Activated CD4-positive, alpha-beta T cell treated with anti-CD3 and anti-CD28 coated beads, Interleukin-2, amount 10 ng/mL, durations not matched to agents 24 days and 14 days (primary cell): ENCODE measurements at regions not wholly inside any gene's neighbourhood (a gene's known extent, or its start where the extent isn't known, plus 50 kb on each side); places are given as distances from the start of the nearest gene placed in this dataset.

Experiments used
- DNase-seq: peaks from one replicate; pipeline ENCODE4 v3.0.0; 2022
- H3K27ac Mint-ChIP-seq: one replicate; pipeline ENCODE4 v1.8.0; 2022; ENCODE audit warnings: mild to moderate bottlenecking, mixed read lengths
- H3K27me3 Mint-ChIP-seq: one replicate; pipeline ENCODE4 v1.8.0; 2022; ENCODE audit warnings: mixed read lengths
- H3K36me3 Mint-ChIP-seq: one replicate; pipeline ENCODE4 v1.8.0; 2022; ENCODE audit warnings: low read depth, mild to moderate bottlenecking, mixed read lengths
- H3K4me1 Mint-ChIP-seq: one replicate; pipeline ENCODE4 v1.8.0; 2021; ENCODE audit warnings: mixed read lengths
- H3K4me3 Mint-ChIP-seq: one replicate; pipeline ENCODE4 v1.8.0; 2022; ENCODE audit warnings: mild to moderate bottlenecking, moderate library complexity, mixed read lengths
- H3K9me3 Mint-ChIP-seq: one replicate; pipeline ENCODE4 v1.8.0; 2021; ENCODE audit warnings: mixed read lengths
- intact Hi-C: fragments of 100-400 bp; cut with micrococcal nuclease; formaldehyde crosslinking; loops from one replicate; pipeline ENCODE4 v1.15.1; 2023

DNA sequence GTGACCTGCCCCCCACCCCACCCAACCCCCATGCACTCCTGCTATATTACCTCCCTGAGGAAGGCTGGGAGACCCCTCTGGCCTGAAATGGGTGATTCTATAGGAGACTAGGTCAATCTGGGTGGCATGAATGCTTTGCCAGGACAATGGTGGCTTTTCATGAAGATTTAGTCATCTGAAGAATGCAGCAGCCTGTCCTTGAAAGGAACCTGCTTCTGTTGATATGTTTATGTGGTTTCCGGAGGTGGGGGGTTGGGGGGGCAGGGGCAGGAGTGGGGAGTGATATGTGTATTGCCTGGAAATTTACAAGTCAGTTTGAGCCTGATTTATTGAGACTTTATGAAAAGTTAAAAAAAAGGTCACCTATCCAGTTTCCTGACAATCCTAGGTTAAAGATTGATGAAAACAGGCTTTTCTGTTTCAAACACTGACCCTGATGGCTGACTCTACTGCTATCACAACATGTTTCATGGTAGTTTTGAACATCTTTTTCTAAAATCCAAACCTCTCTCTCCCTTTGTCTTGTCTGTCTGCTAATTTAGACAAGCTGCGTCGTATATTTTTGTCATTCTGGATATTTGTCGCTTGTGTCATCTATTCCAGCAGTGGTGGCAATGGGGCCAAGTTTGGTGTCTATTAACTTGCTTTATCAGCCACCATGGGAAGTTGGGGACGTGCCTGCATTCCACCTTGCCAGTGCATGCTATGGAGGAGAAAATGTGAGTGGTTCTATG is 153.7 kb upstream of the EGFLAM start:
- H3K4me3 Mint-ChIP-seq: no peak overlapping the region
- H3K27me3 Mint-ChIP-seq: no peaks in the 10 kb centered on the region
- H3K9me3 Mint-ChIP-seq: no peaks in the 10 kb centered on the region
- no peak for DNase-seq
- no peaks in the 10 kb centered on the region for H3K36me3 Mint-ChIP-seq
- H3K27ac Mint-ChIP-seq: no peak overlapping the region
- intact Hi-C loops: no loop called here
- no peaks in the 10 kb centered on the region for H3K4me1 Mint-ChIP-seq

DNA sequence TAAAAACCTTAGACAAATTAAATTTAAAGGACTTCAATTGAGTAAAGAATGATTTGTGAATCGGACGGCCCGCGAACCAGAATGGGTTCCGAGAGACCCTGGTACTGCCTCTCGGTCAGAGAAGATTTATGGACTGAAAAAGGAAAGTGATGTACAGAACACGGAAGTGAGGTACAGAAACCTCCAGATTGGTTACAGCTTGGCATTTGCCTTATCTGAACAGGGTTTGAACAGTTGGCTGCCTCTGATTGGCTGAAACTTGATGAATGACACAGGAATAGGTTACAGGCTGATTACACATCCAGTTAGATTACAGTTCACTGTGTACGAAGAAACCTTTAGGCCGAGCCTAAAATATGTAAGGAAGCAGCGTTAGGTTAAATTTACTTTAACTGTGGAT is 156.5 kb upstream of the EGFLAM start:
- H3K36me3 Mint-ChIP-seq: no peaks in the 10 kb centered on the region
- intact Hi-C loops: no loop called here
- no peak overlapping the region for H3K27ac Mint-ChIP-seq
- H3K4me1 Mint-ChIP-seq: no peaks in the 10 kb centered on the region
- H3K4me3 Mint-ChIP-seq: no peak overlapping the region
- DNase-seq: no peak
- no peaks in the 10 kb centered on the region for H3K9me3 Mint-ChIP-seq
- H3K27me3 Mint-ChIP-seq: no peaks in the 10 kb centered on the region

DNA sequence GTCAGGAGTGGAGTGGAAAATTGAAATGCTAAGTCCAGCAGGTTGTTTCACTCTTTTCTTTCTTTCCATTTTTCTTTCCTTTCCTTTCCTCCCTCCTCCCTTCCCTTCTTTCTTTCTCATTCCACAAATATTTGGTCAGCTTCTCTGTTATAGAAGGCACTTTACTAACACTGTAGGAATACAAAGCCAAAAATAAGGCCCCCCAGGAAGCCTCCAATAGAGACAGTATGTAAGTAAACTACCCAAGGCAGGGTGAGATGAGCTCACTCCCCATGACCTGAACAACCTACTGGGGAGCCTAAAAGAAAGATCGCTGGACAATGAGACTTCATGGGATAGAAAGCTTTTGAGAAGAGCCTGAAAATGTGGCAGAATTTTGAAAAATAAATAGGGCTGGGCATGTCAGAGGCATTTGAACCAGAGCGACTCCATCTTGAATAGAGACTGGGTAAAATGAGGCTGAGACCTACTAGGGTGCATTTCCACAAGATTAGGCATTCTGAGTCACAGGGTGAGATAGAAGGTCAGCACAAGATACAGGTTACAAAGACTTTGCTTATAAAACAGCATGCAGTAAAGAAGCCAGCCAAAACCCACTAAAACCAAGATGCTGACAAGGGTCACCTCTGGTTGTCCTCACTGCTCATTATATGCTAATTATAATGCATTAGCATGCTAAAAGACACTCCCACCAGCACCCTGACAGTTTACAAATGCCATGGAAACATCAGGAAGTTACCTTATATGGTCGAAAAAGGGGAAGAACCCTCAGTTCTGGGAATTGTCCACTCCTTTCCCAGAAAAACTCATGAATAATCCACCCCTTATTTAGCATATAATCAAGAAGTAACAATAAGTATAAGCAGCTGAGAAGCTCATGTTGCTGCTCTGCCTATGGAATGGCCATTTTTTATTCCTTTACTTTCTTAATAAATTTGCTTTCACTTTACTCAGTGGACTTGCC is 158.9 kb upstream of the EGFLAM start:
- Mint-ChIP-seq H3K4me1 (no peaks in the 10 kb centered on the region), H3K36me3 (no peaks in the 10 kb centered on the region), H3K27ac (no peak overlapping the region), H3K27me3 (no peaks in the 10 kb centered on the region), H3K4me3 (no peak overlapping the region), H3K9me3 (no peaks in the 10 kb centered on the region)
- no peak for DNase-seq
- intact Hi-C loops: no loop called here

DNA sequence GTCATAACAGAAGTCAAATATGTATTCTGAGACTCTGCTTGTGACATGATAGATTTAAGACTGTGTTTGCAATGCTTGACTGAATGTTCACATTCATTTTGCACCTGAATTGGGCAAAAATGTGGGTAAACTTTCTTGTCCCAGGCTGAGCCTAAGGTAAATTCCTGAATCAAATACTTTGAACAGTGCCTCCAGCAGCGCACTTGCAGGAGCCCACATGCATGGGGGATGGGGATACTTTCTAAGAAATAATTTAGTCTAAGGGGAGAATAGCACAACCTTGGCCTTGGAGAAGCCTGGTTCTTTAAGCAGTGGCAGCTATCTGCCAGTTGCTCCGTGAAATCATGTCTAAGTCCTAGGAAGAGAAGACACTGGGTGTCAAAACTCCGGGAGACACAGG is 163.5 kb upstream of the EGFLAM start:
- Mint-ChIP-seq H3K4me1 (no peaks in the 10 kb centered on the region), H3K27me3 (no peaks in the 10 kb centered on the region), H3K27ac (no peak overlapping the region), H3K36me3 (no peaks in the 10 kb centered on the region), H3K4me3 (no peak overlapping the region), H3K9me3 (no peaks in the 10 kb centered on the region)
- intact Hi-C loops: no loop called here
- DNase-seq: no peak

DNA sequence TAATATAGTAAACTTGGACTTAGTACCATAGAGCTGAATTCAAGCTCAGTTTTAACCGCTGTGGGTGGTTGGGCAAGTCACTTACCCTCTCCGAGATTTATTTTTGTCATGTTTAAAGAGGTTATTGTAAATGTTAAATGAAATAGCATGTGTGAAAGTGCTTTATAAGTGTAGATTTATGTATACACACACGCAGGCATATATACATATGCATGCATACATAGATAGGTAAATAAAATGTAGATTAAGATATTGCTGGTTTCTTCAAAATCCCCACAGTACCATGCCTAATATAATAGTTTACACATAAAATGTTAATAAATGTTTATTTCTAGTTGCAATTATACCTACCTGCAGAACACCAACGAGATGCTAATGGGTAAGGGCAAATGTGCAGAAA is 164.5 kb upstream of the EGFLAM start:
- H3K9me3 Mint-ChIP-seq: no peaks in the 10 kb centered on the region
- H3K36me3 Mint-ChIP-seq: no peaks in the 10 kb centered on the region
- H3K4me3 Mint-ChIP-seq: no peak overlapping the region
- DNase-seq: no peak
- no peaks in the 10 kb centered on the region for H3K4me1 Mint-ChIP-seq
- intact Hi-C loops: no loop called here
- H3K27me3 Mint-ChIP-seq: no peaks in the 10 kb centered on the region
- no peak overlapping the region for H3K27ac Mint-ChIP-seq

DNA sequence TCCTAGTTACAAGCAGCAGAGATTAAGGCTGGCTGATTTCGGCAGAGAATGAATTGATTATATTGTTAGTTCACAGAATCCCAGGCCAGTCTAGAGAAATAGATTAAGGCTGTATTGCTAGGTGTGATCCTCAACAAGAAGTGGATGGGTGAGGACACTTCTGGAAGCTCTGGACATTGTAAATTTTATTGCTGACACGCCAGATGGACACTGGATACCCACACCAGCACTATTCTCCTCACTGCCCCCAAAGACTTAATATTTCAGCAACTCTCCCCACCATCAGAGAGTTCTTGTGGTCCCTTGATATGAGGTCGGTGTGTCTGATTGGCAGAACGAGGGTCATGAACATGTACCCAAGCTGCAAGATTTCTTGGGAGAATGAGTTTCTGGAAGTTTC is 171.6 kb upstream of the EGFLAM start:
- intact Hi-C loops: no loop called here
- Mint-ChIP-seq H3K27ac (no peak overlapping the region), H3K4me3 (no peak overlapping the region), H3K27me3 (no peaks in the 10 kb centered on the region), H3K9me3 (no peaks in the 10 kb centered on the region), H3K36me3 (no peaks in the 10 kb centered on the region), H3K4me1 (no peaks in the 10 kb centered on the region)
- DNase-seq: no peak

DNA sequence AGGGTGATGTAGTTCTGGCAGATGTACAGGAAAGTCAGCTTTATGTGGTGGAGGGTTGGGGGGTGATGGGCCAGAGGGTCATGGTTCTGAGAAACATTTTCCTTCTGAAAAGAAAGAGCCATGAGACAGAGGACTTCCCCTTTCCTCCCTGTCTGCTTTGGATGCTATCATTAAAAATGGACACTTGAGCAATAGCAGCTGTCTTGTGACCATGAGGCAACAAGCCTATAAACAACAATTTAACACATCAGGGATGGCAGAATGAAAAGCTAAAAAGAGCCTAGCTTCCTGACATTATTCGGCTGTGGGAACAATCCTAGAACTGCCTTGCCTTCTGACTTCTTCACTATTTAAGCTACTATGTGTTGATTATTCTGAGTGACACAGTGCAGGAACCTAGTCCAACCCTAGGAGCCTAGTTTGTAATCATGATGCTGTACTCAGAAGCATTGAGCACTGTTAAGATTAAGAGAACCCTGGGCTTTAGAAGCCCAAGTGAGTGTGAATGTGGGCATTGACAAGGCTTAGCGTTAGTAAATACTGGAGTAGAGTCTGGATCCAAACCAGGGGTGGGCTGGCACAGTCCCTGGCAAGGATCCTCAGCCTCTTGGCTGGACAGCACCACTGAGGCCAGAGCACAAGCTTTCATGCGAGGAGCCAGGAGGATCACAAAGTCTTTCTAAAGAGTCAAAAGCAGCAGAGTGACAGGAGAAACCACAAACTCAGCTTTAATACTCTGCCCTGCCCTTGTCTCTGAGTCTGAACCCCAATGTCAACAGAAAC is 178.5 kb upstream of the EGFLAM start:
- no peaks in the 10 kb centered on the region for H3K9me3 Mint-ChIP-seq
- H3K27ac Mint-ChIP-seq: no peak overlapping the region
- intact Hi-C loops: no loop called here
- H3K4me1 Mint-ChIP-seq: no peaks in the 10 kb centered on the region
- H3K4me3 Mint-ChIP-seq: no peak overlapping the region
- DNase-seq: no peak
- H3K27me3 Mint-ChIP-seq: no peaks in the 10 kb centered on the region
- H3K36me3 Mint-ChIP-seq: no peaks in the 10 kb centered on the region

DNA sequence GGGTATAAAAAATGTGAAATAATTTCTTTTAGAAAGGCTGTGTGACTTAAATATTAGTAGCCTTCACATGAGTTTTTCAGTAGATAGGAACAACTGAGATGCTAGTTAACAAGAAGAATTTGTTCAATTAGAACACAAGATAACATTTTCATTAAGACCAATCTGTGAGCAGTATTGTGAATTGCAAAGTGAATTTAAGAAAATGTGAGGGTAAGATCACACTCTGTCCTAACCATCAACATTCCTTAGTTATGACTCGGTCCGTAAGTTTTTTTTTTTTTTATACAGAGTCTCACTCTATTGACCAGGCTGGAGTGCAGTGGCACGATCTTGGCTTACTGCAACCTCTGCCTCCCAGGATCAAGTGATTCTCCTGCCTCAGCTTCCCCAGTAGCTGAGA is 180.2 kb upstream of the EGFLAM start:
- H3K27me3 Mint-ChIP-seq: no peaks in the 10 kb centered on the region
- no peaks in the 10 kb centered on the region for H3K4me1 Mint-ChIP-seq
- H3K36me3 Mint-ChIP-seq: no peaks in the 10 kb centered on the region
- intact Hi-C loops: no loop called here
- no peak for DNase-seq
- no peak overlapping the region for H3K27ac Mint-ChIP-seq
- no peaks in the 10 kb centered on the region for H3K9me3 Mint-ChIP-seq
- no peak overlapping the region for H3K4me3 Mint-ChIP-seq

DNA sequence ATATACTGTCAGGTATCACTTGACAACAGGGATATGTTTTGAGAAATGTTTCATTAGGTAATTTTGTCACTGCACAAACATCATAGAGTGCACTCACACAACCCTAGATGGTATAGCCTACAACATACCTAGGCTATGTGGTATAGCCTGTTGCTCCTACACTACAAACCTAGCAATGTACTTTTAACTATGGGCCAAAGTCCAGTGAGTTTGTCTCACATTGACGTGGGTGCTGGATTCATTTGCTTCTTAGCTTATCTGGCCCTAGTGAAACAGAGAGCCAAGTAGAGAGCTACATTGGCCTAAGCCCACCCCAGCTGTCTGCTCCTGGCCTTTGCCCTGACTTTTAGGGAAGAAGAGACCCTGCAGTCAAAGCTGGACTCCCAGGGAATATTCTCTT is 180.7 kb upstream of the EGFLAM start:
- DNase-seq: no peak
- no peaks in the 10 kb centered on the region for H3K27me3 Mint-ChIP-seq
- no peak overlapping the region for H3K27ac Mint-ChIP-seq
- no peak overlapping the region for H3K4me3 Mint-ChIP-seq
- intact Hi-C loops: no loop called here
- no peaks in the 10 kb centered on the region for H3K9me3 Mint-ChIP-seq
- H3K4me1 Mint-ChIP-seq: no peaks in the 10 kb centered on the region
- H3K36me3 Mint-ChIP-seq: no peaks in the 10 kb centered on the region

DNA sequence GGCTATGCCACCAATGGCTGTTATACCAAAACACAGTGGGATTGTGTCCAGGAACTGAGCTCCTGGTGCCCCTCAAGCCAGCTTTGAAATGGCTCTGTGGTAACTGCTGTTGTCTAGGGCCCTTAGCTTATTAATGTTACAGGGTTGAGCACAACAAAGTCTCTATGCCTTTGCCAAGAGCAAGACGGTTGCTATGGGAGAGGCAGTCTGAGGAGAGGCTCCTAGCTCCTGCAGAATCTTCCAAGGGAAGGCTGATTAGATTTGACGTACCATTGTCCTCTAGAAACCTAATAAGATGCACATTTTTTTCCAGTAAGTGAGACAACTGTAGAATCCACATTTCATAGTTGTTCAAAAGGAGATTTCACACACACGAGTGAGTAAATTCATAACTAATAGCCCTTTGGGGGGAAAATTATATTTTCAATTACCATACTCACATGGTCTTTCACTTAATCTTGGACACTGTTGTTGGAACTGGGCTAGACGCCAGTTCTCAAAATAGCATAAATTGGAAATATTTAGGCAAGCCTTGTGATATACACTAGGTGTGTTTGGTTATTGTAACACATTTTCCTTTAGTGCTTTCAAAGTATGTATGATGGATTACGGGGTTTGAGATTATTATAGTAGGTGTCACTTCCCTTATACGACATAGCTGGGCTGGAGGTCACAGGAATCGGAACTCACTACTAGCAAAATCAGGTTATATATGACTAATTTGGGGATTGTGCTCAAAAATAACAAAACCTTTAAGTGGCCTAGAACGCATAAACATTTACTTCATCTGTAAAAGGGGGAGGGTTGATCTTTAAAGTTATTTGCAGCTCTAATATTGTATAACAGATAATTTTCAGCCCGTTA is 186.3 kb upstream of the EGFLAM start:
- no peaks in the 10 kb centered on the region for H3K9me3 Mint-ChIP-seq
- no peaks in the 10 kb centered on the region for H3K36me3 Mint-ChIP-seq
- no peaks in the 10 kb centered on the region for H3K27me3 Mint-ChIP-seq
- intact Hi-C loops: no loop called here
- DNase-seq: no peak
- H3K4me1 Mint-ChIP-seq: no peaks in the 10 kb centered on the region
- H3K27ac Mint-ChIP-seq: no peak overlapping the region
- H3K4me3 Mint-ChIP-seq: no peak overlapping the region

DNA sequence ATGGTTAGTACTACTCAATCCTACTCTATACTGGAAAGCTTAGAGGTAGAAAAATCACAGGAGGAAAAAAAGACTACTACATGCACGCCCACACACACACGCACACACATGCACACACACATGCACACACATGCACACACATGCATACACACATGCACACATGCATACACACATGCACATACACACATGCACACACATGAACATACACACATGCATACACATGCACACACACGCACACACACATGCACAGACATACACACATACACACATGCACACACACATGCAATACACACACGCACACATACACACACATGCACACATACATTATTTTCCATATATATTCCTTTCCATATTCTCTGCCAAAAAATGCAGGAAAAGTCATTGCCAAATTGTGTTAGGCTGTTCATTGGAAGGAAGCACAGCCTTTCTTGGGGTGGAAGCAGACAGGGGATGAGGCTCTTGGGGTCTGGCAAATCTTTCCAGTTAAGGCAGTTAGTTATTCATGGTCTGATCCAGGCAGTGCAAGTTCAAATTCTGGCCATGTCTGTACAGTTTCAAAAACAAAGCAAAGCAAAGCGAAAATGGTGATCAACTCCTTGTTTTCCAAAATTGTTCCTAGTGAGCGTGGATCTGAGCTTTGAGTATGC is 187.9 kb upstream of the EGFLAM start:
- intact Hi-C loops: no loop called here
- Mint-ChIP-seq H3K9me3 (no peaks in the 10 kb centered on the region), H3K27me3 (no peaks in the 10 kb centered on the region), H3K36me3 (no peaks in the 10 kb centered on the region), H3K4me1 (no peaks in the 10 kb centered on the region), H3K27ac (no peak overlapping the region), H3K4me3 (no peak overlapping the region)
- DNase-seq: no peak

DNA sequence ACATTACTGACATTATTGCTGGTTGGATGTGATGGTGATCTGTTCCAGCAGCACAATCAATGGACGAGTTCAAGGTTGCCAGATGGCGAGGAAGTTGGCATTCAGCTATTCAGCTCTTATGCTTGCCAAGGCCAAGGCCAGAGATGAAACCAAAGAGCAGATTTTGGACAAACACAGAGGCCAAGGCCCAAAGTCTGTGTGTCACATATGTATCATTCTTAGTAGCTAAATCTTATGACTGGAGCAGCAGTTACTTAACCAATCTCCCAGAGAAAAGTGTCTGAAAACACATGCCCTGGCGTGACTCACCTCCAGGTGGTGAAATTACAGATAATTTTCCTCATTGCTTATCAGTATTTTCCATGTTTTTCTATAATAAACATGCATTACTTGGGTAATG is 189.0 kb upstream of the EGFLAM start:
- no peaks in the 10 kb centered on the region for H3K4me1 Mint-ChIP-seq
- H3K27ac Mint-ChIP-seq: no peak overlapping the region

DNA sequence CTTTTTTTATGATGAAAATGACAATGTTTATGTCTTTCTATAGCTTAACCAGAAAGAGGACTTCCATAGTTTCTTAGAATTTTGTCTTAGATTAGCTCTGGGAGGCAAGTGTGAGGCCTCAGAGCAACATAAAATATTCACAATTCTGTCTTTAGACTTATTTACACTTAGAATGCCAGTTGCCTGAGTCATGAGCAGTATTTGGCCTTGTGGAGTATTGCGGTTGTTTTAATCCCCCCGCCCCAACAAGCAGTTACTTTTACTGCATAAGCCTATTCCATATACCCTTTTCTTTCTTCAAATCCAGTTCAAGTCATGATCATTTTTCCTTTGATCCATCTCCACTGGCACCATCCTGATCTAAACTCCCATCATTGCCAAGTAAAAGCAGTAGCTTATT is 198.0 kb upstream of the EGFLAM start:
- Mint-ChIP-seq H3K4me3 (no peak overlapping the region), H3K4me1 (no peaks in the 10 kb centered on the region), H3K9me3 (no peaks in the 10 kb centered on the region), H3K27ac (no peak overlapping the region), H3K36me3 (no peaks in the 10 kb centered on the region), H3K27me3 (no peaks in the 10 kb centered on the region)
- no peak for DNase-seq
- intact Hi-C loops: no loop called here

More for the DNA sequence above, 189.0 kb upstream of the EGFLAM start:
- no peaks in the 10 kb centered on the region for H3K9me3 Mint-ChIP-seq
- H3K27me3 Mint-ChIP-seq: no peaks in the 10 kb centered on the region
- H3K36me3 Mint-ChIP-seq: no peaks in the 10 kb centered on the region
- intact Hi-C loops: no loop called here
- no peak overlapping the region for H3K4me3 Mint-ChIP-seq
- no peak for DNase-seq
